H1 (cell line): ENCODE measurements at regions not wholly inside any gene's neighbourhood (a gene's known extent, or its start where the extent isn't known, plus 50 kb on each side); places are given as distances from the start of the nearest gene placed in this dataset.

Source experiments
- CTCF ChIA-PET: fragments of 300-600 bp; sonication (Branson Sonifier 250); formaldehyde crosslinking; loops from one replicate; lab custom pipeline; 2021; ENCODE audit not compliant: partially characterized antibody; lab: Charles Lee
- POLR2A ChIA-PET: fragments of 300-600 bp; sonication (Branson Sonifier 250); formaldehyde crosslinking; loops from one replicate; lab custom pipeline; 2021; ENCODE audit warnings: inconsistent platforms; ENCODE audit not compliant: partially characterized antibody; lab: Charles Lee
- DNase-seq, 2 experiments: peaks; one replicate each; pipeline versions ENCODE4 v3.0.0 to v3.0.0-alpha.2; 2010 to 2022; ENCODE audit warnings: low spot score in 2 of 2, low read depth in 1 of 2, mixed read lengths in 1 of 2
- FAIRE-seq: peaks from 2 replicates; lab custom pipeline; 2011; peaks lifted over from hg19 to GRCh38; lab: Jason Lieb, UNC
- H2AFZ ChIP-seq: 2 replicates; pipeline ENCODE4 v1.8.1; 2012; ENCODE audit warnings: low read length, inconsistent platforms
- H2AK5ac ChIP-seq: 2 replicates; pipeline ENCODE4 v1.6.1; 2013; ENCODE audit warnings: low read depth, low read length
- H2BK120ac ChIP-seq: replicated peaks from 2 replicates; pipeline ENCODE3; 2013; ENCODE audit warnings: low read depth, low read length, inconsistent platforms
- H2BK12ac ChIP-seq: 2 replicates; pipeline ENCODE4 v1.6.1; 2013; ENCODE audit warnings: low read depth, low read length
- H2BK15ac ChIP-seq: 2 replicates; pipeline ENCODE4 v1.6.1; 2013; ENCODE audit warnings: low read length
- H2BK20ac ChIP-seq: 2 replicates; pipeline ENCODE4 v1.6.1; 2013; ENCODE audit warnings: low read length
- H2BK5ac ChIP-seq: 2 replicates; pipeline ENCODE4 v1.6.1; 2013; ENCODE audit warnings: low read depth, low read length
- H3K14ac ChIP-seq: 2 replicates; pipeline ENCODE4 v1.6.1; 2013; ENCODE audit warnings: inconsistent platforms; ENCODE audit not compliant: insufficient read length
- H3K18ac ChIP-seq: 2 replicates; pipeline ENCODE4 v1.6.1; 2013; ENCODE audit warnings: low read length; ENCODE audit errors: extremely low read depth
- H3K23ac ChIP-seq: 2 replicates; pipeline ENCODE4 v1.6.1; 2013; ENCODE audit warnings: inconsistent platforms; ENCODE audit not compliant: insufficient read length
- H3K23me2 ChIP-seq: 2 replicates; pipeline ENCODE4 v1.6.1; 2013; ENCODE audit warnings: low read depth, low read length
- H3K27ac ChIP-seq: 2 replicates; pipeline ENCODE4 v1.6.1; 2011; ENCODE audit warnings: low read depth, low read length, inconsistent platforms
- H3K27me3 ChIP-seq, 4 experiments: replicated peaks in 1 of 4; 1 replicate in 1 of 4; 2 replicates in 3 of 4; pipeline versions ENCODE4 v1.6.1 to v1.8.1; 2011 to 2013; ENCODE audit warnings: low read length in 3 of 4, mild to moderate bottlenecking in 3 of 4, inconsistent platforms in 2 of 4, mixed read lengths in 2 of 4, moderate library complexity in 1 of 4; ENCODE audit not compliant: control insufficient read depth in 3 of 4, insufficient read depth in 3 of 4; ENCODE audit errors: extremely low read depth in 1 of 4
- H3K36me3 ChIP-seq, 4 experiments: 2 replicates each; pipeline versions ENCODE4 v1.6.1 to v1.8.1; 2011 to 2013; ENCODE audit warnings: mild to moderate bottlenecking in 4 of 4, low read length in 3 of 4, moderate library complexity in 2 of 4, control low read depth in 1 of 4, inconsistent platforms in 1 of 4; ENCODE audit not compliant: insufficient read depth in 4 of 4, control insufficient read depth in 2 of 4
- H3K4ac ChIP-seq: replicated peaks from 2 replicates; pipeline ENCODE3; 2013; ENCODE audit warnings: low read length, low read depth, mixed read lengths, inconsistent platforms; ENCODE audit not compliant: insufficient read length
- H3K4me1 ChIP-seq, 4 experiments: replicated peaks in 1 of 4; 1 replicate in 1 of 4; 2 replicates in 3 of 4; pipeline versions ENCODE4 v1.6.1 to v1.8.1; 2011 to 2013; ENCODE audit warnings: low read length in 3 of 4, inconsistent platforms in 2 of 4, mixed read lengths in 1 of 4; ENCODE audit not compliant: insufficient read depth in 4 of 4, control insufficient read depth in 3 of 4
- H3K4me2 ChIP-seq, 2 experiments: 2 replicates each; pipeline versions ENCODE4 v1.6.1 to v1.8.1; 2011 to 2013; ENCODE audit warnings: low read depth in 2 of 2, low read length in 2 of 2, control low read depth in 1 of 2, inconsistent platforms in 1 of 2, mild to moderate bottlenecking in 1 of 2; ENCODE audit not compliant: insufficient read depth in 1 of 2
- H3K4me3 ChIP-seq, 4 experiments: fragments of 200-600, 300-600 bp in 1 of 4; sonication (generic), shearing (Covaris generic), sonication (Bioruptor Twin) in 1 of 4; 2 replicates each; pipeline versions ENCODE4 v1.5.1 to v1.8.1; 2011 to 2016; ENCODE audit warnings: low read length in 4 of 4, low read depth in 3 of 4, control low read depth in 2 of 4, inconsistent platforms in 2 of 4, mild to moderate bottlenecking in 2 of 4, mixed read lengths in 1 of 4, moderate library complexity in 1 of 4; ENCODE audit not compliant: insufficient read depth in 2 of 4; ENCODE audit errors: extremely low read depth in 1 of 4
- H3K56ac ChIP-seq: replicated peaks from 2 replicates; pipeline ENCODE3; 2013; ENCODE audit warnings: low read depth, mild to moderate bottlenecking, mixed read lengths, low read length, inconsistent platforms; ENCODE audit not compliant: insufficient read length
- H3K79me1 ChIP-seq: 2 replicates; pipeline ENCODE4 v1.6.1; 2013; ENCODE audit warnings: low read depth, low read length, control low read depth
- H3K79me2 ChIP-seq, 2 experiments: 2 replicates each; pipeline versions ENCODE4 v1.6.1 to v1.8.1; 2012 to 2013; ENCODE audit warnings: low read length in 2 of 2, mild to moderate bottlenecking in 2 of 2, inconsistent platforms in 1 of 2; ENCODE audit not compliant: insufficient read depth in 2 of 2, control insufficient read depth in 1 of 2
- H3K9ac ChIP-seq, 4 experiments: replicated peaks in 1 of 4; 1 replicate in 1 of 4; 2 replicates in 3 of 4; pipeline versions ENCODE4 v1.6.1 to v1.8.1; 2011 to 2013; ENCODE audit warnings: low read depth in 3 of 4, low read length in 3 of 4, control low read depth in 2 of 4, mild to moderate bottlenecking in 2 of 4, moderate library complexity in 2 of 4, inconsistent platforms in 1 of 4; ENCODE audit errors: extremely low read depth in 1 of 4
- H3K9me3 ChIP-seq, 2 experiments: 2 replicates each; pipeline versions ENCODE4 v1.6.1 to v1.8.1; 2012 to 2013; ENCODE audit warnings: mild to moderate bottlenecking in 2 of 2, moderate library complexity in 2 of 2, control low read depth in 1 of 2, inconsistent platforms in 1 of 2, low read depth in 1 of 2, low read length in 1 of 2, mixed read lengths in 1 of 2; ENCODE audit not compliant: insufficient read depth in 2 of 2
- H4K20me1 ChIP-seq, 2 experiments: replicated peaks in 1 of 2; 2 replicates each; pipeline versions ENCODE3 to v1.8.1; 2011 to 2013; ENCODE audit warnings: inconsistent platforms in 2 of 2, low read length in 2 of 2, mild to moderate bottlenecking in 1 of 2; ENCODE audit not compliant: insufficient read depth in 2 of 2, control insufficient read depth in 1 of 2
- H4K5ac ChIP-seq: 2 replicates; pipeline ENCODE4 v1.6.1; 2013; ENCODE audit warnings: low read length, low read depth, mixed read lengths, inconsistent platforms; ENCODE audit not compliant: insufficient read length
- H4K8ac ChIP-seq: 2 replicates; pipeline ENCODE4 v1.8.0; 2013; ENCODE audit warnings: mild to moderate bottlenecking, moderate library complexity, low read length, inconsistent platforms; ENCODE audit not compliant: insufficient read depth; ENCODE audit errors: extremely low read depth
- H4K91ac ChIP-seq: replicated peaks from 2 replicates; pipeline ENCODE3; 2013; ENCODE audit warnings: low read length, mixed read lengths, inconsistent platforms; ENCODE audit not compliant: insufficient read length
- BACH1 ChIP-seq: IDR thresholded peaks from 2 replicates; pipeline ENCODE4 v1.6.1; 2012; ENCODE audit warnings: low read length, improper control_type of control experiment
- GTF2F1 ChIP-seq: IDR thresholded peaks from 2 replicates; pipeline ENCODE4 v1.6.1; 2012; ENCODE audit warnings: low read depth, low read length, improper control_type of control experiment, borderline replicate concordance
- POU5F1 ChIP-seq: IDR thresholded peaks from 2 replicates; pipeline ENCODE4 v1.6.1; 2011; ENCODE audit warnings: low read depth, mild to moderate bottlenecking, low read length, moderate library complexity
- SIRT6 ChIP-seq: IDR thresholded peaks from one replicate; pipeline ENCODE4 v1.7.1; 2012; ENCODE audit warnings: low read length, inconsistent platforms
- TAF1 ChIP-seq: IDR thresholded peaks from 2 replicates; pipeline ENCODE4 v1.6.1; 2011; ENCODE audit warnings: mild to moderate bottlenecking, low read depth, low read length
- WGBS, 2 experiments: shearing (Covaris generic) in 1 of 2; methylation state at CpG; one replicate each; pipeline versions ENCODE4 v1.1.6 to v1.1.7; 2013 to 2015; ENCODE audit warnings: low lambda C conversion rate in 2 of 2, mixed read lengths in 2 of 2, inconsistent platforms in 1 of 2, low coverage in 1 of 2, missing lambda C conversion rate in 1 of 2; ENCODE audit not compliant: insufficient replicate concordance in 2 of 2, insufficient coverage in 1 of 2, insufficient read length in 1 of 2; ENCODE audit errors: extremely low coverage in 1 of 2, missing lambda C conversion rate in 1 of 2; 5-methylcytosine and 5-hydroxymethylcytosine counted together

- Histone ChIP-seq H3K27me3 (no peaks in the 10 kb centered on the region), H3K23me2 (no peaks in the 10 kb centered on the region), H3K4me2 (no peak overlapping the region), H3K27ac (no peak overlapping the region), H2BK15ac (no peak overlapping the region), H3K79me1 (no peaks in the 10 kb centered on the region), H2BK20ac (no peak overlapping the region), H2BK120ac (no peak overlapping the region), H4K91ac (no peak overlapping the region), H3K56ac (no peak overlapping the region), H2BK12ac (no peak overlapping the region), H4K5ac (no peak overlapping the region), H3K14ac (no peak overlapping the region), H3K4ac (no peak overlapping the region), H3K23ac (no peak overlapping the region), H3K4me1 (no peaks in the 10 kb centered on the region), H3K18ac (no peak overlapping the region), H3K9me3 (no peaks in the 10 kb centered on the region), H3K9ac (no peak overlapping the region), H2AFZ (no peak overlapping the region), H3K36me3 (no peaks in the 10 kb centered on the region), H2AK5ac (no peak overlapping the region), H4K20me1 (no peaks in the 10 kb centered on the region), H3K4me3 (no peak overlapping the region), H3K79me2 (no peaks in the 10 kb centered on the region), H2BK5ac (no peak overlapping the region), H4K8ac (no peak overlapping the region)
- ChIA-PET CTCF (interaction anchor here (0.6 kb wide), 1 partner anchor 119 kb away, joined by 3 read pairs; no protein-coding TSS in a partner anchor), POLR2A (no interaction called here)
- DNase-seq (no peak), FAIRE-seq (no peak)
- WGBS, 2 experiments = 86% methylated on average over 6 of the region's 6 CpGs; no CpG with 5 or more reads in 1 of the 2 experiments
- TF ChIP-seq BACH1 = no peak
- TF ChIP-seq TAF1 = no peak
- TF ChIP-seq GTF2F1 = no peak
- no peak for TF ChIP-seq SIRT6
- no peak for TF ChIP-seq POU5F1
Measured at GRCh38 chr13:79673310-79673992, 192.5 kb downstream of the NDFIP2 start.
